ENCODE measurements at regions not wholly inside any gene's neighbourhood (a gene's known extent, or its start where the extent isn't known, plus 50 kb on each side); places are given as distances from the start of the nearest gene placed in this dataset.

DNA sequence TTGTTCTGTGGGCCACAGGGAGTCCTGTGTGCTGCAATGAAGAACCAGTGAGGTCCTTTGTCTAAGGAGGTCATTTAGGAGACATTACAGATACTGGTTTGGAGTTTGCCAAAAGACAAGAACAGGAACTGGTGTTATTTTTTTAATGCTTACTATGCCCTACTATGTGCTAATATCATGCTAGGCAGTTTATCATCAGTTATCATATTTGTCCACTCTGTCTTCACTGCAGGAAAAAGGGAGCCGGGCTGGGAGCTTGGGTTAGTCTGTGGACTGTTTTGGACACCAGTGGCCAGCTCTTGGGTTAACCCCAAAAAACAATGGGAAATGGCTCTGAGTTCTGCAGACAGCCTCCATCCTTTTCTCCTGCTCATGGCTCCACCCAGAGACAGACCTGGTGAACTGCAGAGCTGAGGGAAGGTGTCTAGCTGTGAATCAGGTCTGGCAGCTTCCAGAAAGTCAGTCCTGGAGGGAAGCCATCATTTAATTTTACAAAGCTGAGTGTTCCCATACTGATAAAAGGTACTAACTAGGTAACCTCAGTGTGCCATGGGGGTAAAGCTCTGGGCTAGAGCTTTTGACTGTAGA lies 101.2 kb upstream of the ZNF746 start:
- peak; percentile 80 for TF ChIP-seq CTCF (IDR thresholded peaks at IDR 0.05)

- no peak for TF ChIP-seq CTCF (IDR thresholded peaks at IDR 0.05)
These were observed 97.9 kb upstream of the ZNF746 start for GRCh38 chr7:149595541-149595940.

DNA sequence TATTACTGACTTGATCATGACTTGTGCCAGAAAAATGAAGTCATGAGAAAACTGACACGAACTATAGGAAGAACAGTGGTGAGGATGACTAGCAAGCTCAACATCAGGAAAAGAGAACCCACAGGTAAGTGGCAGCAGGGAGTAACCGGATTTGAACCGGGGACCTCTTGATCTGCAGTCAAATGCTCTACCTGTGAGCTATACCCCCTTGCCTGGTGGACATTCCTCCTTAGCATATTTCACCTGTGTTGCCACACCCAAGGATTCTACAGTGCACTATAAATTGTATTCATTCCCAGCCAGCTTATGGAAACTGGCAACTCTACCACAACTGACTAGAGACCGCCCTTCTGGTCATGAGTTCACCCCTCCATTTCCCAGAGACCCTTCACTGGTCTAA lies 97.5 kb upstream of the ZNF746 start:
- TF ChIP-seq CTCF (IDR thresholded peaks at IDR 0.05), result no peak

GRCh38 chr7:149588930-149589329 lies 91.3 kb upstream of the ZNF746 start:
- no peak for TF ChIP-seq CTCF (IDR thresholded peaks at IDR 0.05)

GRCh38 chr7:149586646-149587645 lies 89.3 kb upstream of the ZNF746 start:
- TF ChIP-seq CTCF (IDR thresholded peaks at IDR 0.05), result no peak

DNA sequence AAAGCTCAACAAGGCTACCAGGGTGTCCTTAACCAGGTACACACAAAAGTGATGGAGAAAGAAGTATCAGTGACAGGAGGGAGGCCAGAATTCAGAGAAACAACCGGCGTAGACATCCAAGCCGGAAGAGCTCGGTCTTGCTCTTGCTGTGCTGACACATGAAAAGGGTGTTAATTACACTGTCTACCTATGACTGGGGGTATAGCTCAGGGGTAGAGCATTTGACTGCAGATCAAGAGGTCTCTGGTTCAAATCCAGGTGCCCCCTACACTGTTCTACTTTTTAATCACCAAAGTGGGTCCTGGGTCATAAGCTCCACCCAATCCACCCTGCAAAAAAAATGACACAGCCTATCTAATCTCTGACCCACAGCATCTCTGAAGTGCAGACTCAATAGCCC lies 86.9 kb upstream of the ZNF746 start:
- TF ChIP-seq CTCF (IDR thresholded peaks at IDR 0.05), result no peak

DNA sequence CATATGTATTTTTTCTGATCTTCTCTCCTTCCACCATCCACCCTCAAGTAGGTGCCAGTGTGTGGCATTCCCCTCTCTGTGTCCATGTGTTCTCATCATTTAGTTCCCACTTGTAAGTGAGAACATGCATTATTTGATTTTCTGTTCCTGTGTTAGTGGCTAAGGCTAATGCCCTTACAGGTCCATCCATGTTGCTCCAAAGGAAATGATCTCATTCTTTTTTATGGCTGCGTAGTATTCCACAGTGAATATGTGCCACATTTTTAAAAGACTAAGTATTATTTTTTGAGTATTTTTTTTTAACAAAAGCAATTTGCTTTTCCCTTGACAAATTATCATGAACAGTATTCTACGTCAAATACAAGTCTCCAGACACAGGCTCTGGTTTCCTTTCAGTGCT lies 86.4 kb upstream of the ZNF746 start:
- no peak for TF ChIP-seq CTCF (IDR thresholded peaks at IDR 0.05)
